ENCODE measurements at regions not wholly inside any gene's neighbourhood (a gene's known extent, or its start where the extent isn't known, plus 50 kb on each side); places are given as distances from the start of the nearest gene placed in this dataset.

DNA sequence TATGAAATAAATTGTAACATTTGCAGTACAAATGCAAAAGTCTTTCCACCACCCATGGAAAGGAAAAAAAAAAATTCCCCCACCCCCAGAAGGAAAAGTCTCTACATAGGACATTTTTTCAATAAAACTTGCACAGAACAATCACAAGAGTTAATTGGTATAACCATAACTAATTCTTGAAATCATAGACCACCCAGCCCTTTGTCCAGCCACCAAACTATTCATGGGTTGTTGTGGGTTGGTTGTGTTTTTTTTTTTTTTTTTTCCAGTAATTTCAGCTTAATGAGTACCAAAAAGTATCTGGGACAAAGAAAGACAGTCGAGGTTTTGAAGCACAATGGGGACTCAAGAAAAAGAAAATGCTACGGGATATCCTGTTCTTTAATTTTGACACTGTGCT lies 355.0 kb upstream of the ROBO2 start:
- WGBS = no CpG with 5 or more reads among the region's 2 CpGs
- Histone ChIP-seq H3K36me3 (ENCODE audit: control insufficient read depth in 1 of 2, insufficient read depth in 2 of 2, low read depth in 1 of 2, low read length in 2 of 2) (no peaks in the 10 kb centered on the region), H3K4me1 (ENCODE audit: control insufficient read depth, insufficient read depth, low read depth, low read length) (no peaks in the 10 kb centered on the region), H3K23ac (ENCODE audit: low read length in 2 of 2) (no peak overlapping the region), H4K8ac (ENCODE audit: low read length) (no peak overlapping the region), H2AK5ac (ENCODE audit: low read length, severe bottlenecking) (no peak overlapping the region), H3K4me2 (ENCODE audit: low read length, poor library complexity, severe bottlenecking) (no peak overlapping the region), H2BK15ac (ENCODE audit: low read depth, poor library complexity, severe bottlenecking) (no peak overlapping the region), H3K4ac (ENCODE audit: low read depth in 1 of 2, low read length in 2 of 2) (no peak overlapping the region), H3K79me1 (replicated peaks; ENCODE audit: low read length, poor library complexity, severe bottlenecking) (no peaks in the 10 kb centered on the region), H2AFZ (ENCODE audit: low read depth, low read length) (no peak overlapping the region), H3K4me3 (ENCODE audit: insufficient read depth in 1 of 2, low read depth in 1 of 2, low read length in 2 of 2) (no peak overlapping the region), H3K9me3 (ENCODE audit: control insufficient read depth, low read length) (no peaks in the 10 kb centered on the region), H3K9ac (ENCODE audit: low read length) (no peak overlapping the region), H2BK12ac (ENCODE audit: low read length in 2 of 2) (no peak overlapping the region), H3K27me3 (ENCODE audit: control insufficient read depth in 1 of 2, insufficient read depth in 1 of 2, low read length in 2 of 2) (no peaks in the 10 kb centered on the region), H2BK5ac (ENCODE audit: low read depth, low read length, poor library complexity, severe bottlenecking) (no peak overlapping the region), H3K18ac (ENCODE audit: low read depth in 1 of 2, low read length in 2 of 2) (no peak overlapping the region), H4K91ac (ENCODE audit: low read length) (no peak overlapping the region), H3K14ac (ENCODE audit: low read length in 2 of 2) (no peak overlapping the region), H2BK120ac (ENCODE audit: low read depth, low read length) (no peak overlapping the region), H3K27ac (ENCODE audit: low read length, poor library complexity, severe bottlenecking) (no peak overlapping the region)
- no peak for DNase-seq

DNA sequence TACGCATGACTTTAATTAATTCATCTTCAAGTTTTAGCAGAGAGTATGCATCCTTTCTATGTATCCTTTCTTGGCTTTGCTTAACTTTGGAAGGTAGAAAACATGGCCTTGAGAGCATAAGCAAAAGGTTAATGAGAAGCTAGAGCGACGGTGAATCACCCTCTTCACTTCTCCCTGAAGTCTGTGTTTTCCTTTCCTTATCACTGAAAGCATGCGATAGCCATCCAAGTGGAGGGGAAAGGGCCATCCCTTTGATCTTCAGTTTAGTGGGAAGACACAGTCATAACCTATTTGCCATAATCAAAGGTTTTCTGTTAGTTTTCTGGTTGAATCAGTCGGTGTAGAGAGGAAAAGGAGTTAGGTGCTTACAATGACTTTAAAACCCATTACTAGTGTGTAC lies 354.0 kb upstream of the ROBO2 start:
- Histone ChIP-seq H3K27ac (ENCODE audit: low read length, poor library complexity, severe bottlenecking) (peak overlapping the region; percentile 32), H3K4me1 (ENCODE audit: control insufficient read depth, insufficient read depth, low read depth, low read length) (no peaks in the 10 kb centered on the region), H4K91ac (ENCODE audit: low read length) (no peak overlapping the region), H3K36me3 (ENCODE audit: control insufficient read depth in 1 of 2, insufficient read depth in 2 of 2, low read depth in 1 of 2, low read length in 2 of 2) (no peaks in the 10 kb centered on the region), H2AK5ac (ENCODE audit: low read length, severe bottlenecking) (no peak overlapping the region), H3K4me2 (ENCODE audit: low read length, poor library complexity, severe bottlenecking) (peak overlapping the region; percentile 10), H2BK5ac (ENCODE audit: low read depth, low read length, poor library complexity, severe bottlenecking) (no peak overlapping the region), H3K9me3 (ENCODE audit: control insufficient read depth, low read length) (peaks cover under 1% of the 10 kb centered on the region), H3K14ac (ENCODE audit: low read length in 2 of 2) (no peak overlapping the region), H3K9ac (ENCODE audit: low read length) (no peak overlapping the region), H3K4me3 (ENCODE audit: insufficient read depth in 1 of 2, low read depth in 1 of 2, low read length in 2 of 2) (no peak overlapping the region), H2BK15ac (ENCODE audit: low read depth, poor library complexity, severe bottlenecking) (no peak overlapping the region), H3K27me3 (ENCODE audit: control insufficient read depth in 1 of 2, insufficient read depth in 1 of 2, low read length in 2 of 2) (no peaks in the 10 kb centered on the region), H3K23ac (ENCODE audit: low read length in 2 of 2) (no peak overlapping the region), H3K79me1 (replicated peaks; ENCODE audit: low read length, poor library complexity, severe bottlenecking) (no peaks in the 10 kb centered on the region), H2BK12ac (ENCODE audit: low read length in 2 of 2) (no peak overlapping the region), H2BK120ac (ENCODE audit: low read depth, low read length) (no peak overlapping the region), H3K4ac (ENCODE audit: low read depth in 1 of 2, low read length in 2 of 2) (no peak overlapping the region), H4K8ac (ENCODE audit: low read length) (no peak overlapping the region), H2AFZ (ENCODE audit: low read depth, low read length) (no peak overlapping the region), H3K18ac (ENCODE audit: low read depth in 1 of 2, low read length in 2 of 2) (no peak overlapping the region)
- 42% methylated on average over 2 of the region's 5 CpGs for WGBS
- no peak for DNase-seq

DNA sequence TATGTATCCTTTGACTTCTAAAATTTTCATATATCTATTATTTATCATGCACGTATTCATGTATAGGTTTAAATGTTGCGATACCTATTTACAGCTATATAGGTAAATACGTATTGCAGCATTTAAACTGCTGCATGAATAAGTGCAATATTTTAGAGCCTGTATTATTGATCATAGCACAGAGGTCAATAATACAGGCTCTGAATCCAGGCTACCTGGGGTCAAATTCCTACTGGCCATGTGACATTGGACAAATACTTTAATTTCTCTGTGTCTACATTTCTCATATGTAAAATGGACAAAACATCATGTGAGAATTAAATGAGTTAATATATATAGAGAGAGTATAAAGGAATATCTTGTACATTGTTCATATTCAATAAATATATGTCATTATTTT lies 352.9 kb upstream of the ROBO2 start:
- no peak overlapping the region for H3K4ac ChIP-seq (ENCODE audit: low read depth in 1 of 2, low read length in 2 of 2)
- H3K23ac ChIP-seq (ENCODE audit: low read length in 2 of 2) = no peak overlapping the region
- WGBS = no CpG with 5 or more reads among the region's 3 CpGs
- H2BK120ac ChIP-seq (ENCODE audit: low read depth, low read length) = no peak overlapping the region
- no peak overlapping the region for H3K14ac ChIP-seq (ENCODE audit: low read length in 2 of 2)
- peaks cover 4% of the 10 kb centered on the region for H3K9me3 ChIP-seq (ENCODE audit: control insufficient read depth, low read length)
- H2AK5ac ChIP-seq (ENCODE audit: low read length, severe bottlenecking) = no peak overlapping the region
- no peaks in the 10 kb centered on the region for H3K4me1 ChIP-seq (ENCODE audit: control insufficient read depth, insufficient read depth, low read depth, low read length)
- no peak overlapping the region for H4K8ac ChIP-seq (ENCODE audit: low read length)
- H2BK12ac ChIP-seq (ENCODE audit: low read length in 2 of 2) = no peak overlapping the region
- no peak overlapping the region for H2BK15ac ChIP-seq (ENCODE audit: low read depth, poor library complexity, severe bottlenecking)
- no peaks in the 10 kb centered on the region for H3K27me3 ChIP-seq (ENCODE audit: control insufficient read depth in 1 of 2, insufficient read depth in 1 of 2, low read length in 2 of 2)
- H3K4me3 ChIP-seq (ENCODE audit: insufficient read depth in 1 of 2, low read depth in 1 of 2, low read length in 2 of 2) = no peak overlapping the region
- DNase-seq = no peak
- no peak overlapping the region for H4K91ac ChIP-seq (ENCODE audit: low read length)
- H3K79me1 ChIP-seq (replicated peaks; ENCODE audit: low read length, poor library complexity, severe bottlenecking) = no peaks in the 10 kb centered on the region
- no peak overlapping the region for H3K4me2 ChIP-seq (ENCODE audit: low read length, poor library complexity, severe bottlenecking)
- H3K9ac ChIP-seq (ENCODE audit: low read length) = no peak overlapping the region
- H2AFZ ChIP-seq (ENCODE audit: low read depth, low read length) = no peak overlapping the region
- H3K27ac ChIP-seq (ENCODE audit: low read length, poor library complexity, severe bottlenecking) = no peak overlapping the region
- H3K36me3 ChIP-seq (ENCODE audit: control insufficient read depth in 1 of 2, insufficient read depth in 2 of 2, low read depth in 1 of 2, low read length in 2 of 2) = no peaks in the 10 kb centered on the region
- no peak overlapping the region for H2BK5ac ChIP-seq (ENCODE audit: low read depth, low read length, poor library complexity, severe bottlenecking)
- no peak overlapping the region for H3K18ac ChIP-seq (ENCODE audit: low read depth in 1 of 2, low read length in 2 of 2)

DNA sequence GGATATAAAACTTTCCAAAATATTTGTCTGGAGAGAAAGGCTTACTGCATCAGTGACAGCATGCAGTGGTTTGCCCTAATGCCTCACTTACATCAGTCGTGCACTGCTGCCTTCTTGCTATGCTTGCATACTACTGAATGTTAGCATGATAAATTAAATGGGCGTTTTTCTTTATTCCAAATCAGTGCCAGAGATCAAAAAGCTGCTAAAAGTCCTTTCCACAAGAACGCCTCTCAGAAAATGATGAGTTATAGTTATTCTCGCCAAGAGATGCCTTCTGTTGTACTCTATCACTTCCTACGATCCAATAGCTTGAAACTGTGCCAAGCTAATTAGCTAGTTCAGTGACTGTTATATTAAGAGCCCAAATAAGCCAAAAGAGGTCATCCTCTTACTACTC lies 345.8 kb upstream of the ROBO2 start:
- Histone ChIP-seq H3K4me1 (ENCODE audit: control insufficient read depth, insufficient read depth, low read depth, low read length) (peaks cover 4% of the 10 kb centered on the region), H3K27ac (ENCODE audit: low read length, poor library complexity, severe bottlenecking) (peak overlapping the region; percentile 21), H3K4ac (ENCODE audit: low read depth in 1 of 2, low read length in 2 of 2) (no peak overlapping the region), H2BK15ac (ENCODE audit: low read depth, poor library complexity, severe bottlenecking) (no peak overlapping the region), H3K23ac (ENCODE audit: low read length in 2 of 2) (no peak overlapping the region), H2BK12ac (ENCODE audit: low read length in 2 of 2) (no peak overlapping the region), H3K9ac (ENCODE audit: low read length) (no peak overlapping the region), H3K79me1 (replicated peaks; ENCODE audit: low read length, poor library complexity, severe bottlenecking) (no peaks in the 10 kb centered on the region), H3K4me2 (ENCODE audit: low read length, poor library complexity, severe bottlenecking) (no peak overlapping the region), H3K36me3 (ENCODE audit: control insufficient read depth in 1 of 2, insufficient read depth in 2 of 2, low read depth in 1 of 2, low read length in 2 of 2) (no peaks in the 10 kb centered on the region), H3K14ac (ENCODE audit: low read length in 2 of 2) (no peak overlapping the region), H3K9me3 (ENCODE audit: control insufficient read depth, low read length) (peaks cover 4% of the 10 kb centered on the region), H3K27me3 (ENCODE audit: control insufficient read depth in 1 of 2, insufficient read depth in 1 of 2, low read length in 2 of 2) (no peaks in the 10 kb centered on the region), H2AK5ac (ENCODE audit: low read length, severe bottlenecking) (no peak overlapping the region), H2AFZ (ENCODE audit: low read depth, low read length) (no peak overlapping the region), H2BK5ac (ENCODE audit: low read depth, low read length, poor library complexity, severe bottlenecking) (no peak overlapping the region), H4K91ac (ENCODE audit: low read length) (no peak overlapping the region), H4K8ac (ENCODE audit: low read length) (no peak overlapping the region), H3K4me3 (ENCODE audit: insufficient read depth in 1 of 2, low read depth in 1 of 2, low read length in 2 of 2) (no peak overlapping the region), H2BK120ac (ENCODE audit: low read depth, low read length) (no peak overlapping the region), H3K18ac (ENCODE audit: low read depth in 1 of 2, low read length in 2 of 2) (no peak overlapping the region)
- 88% methylated on average over 5 of the region's 5 CpGs for WGBS
- no peak for DNase-seq

Data from mesenchymal stem cell (in vitro differentiated cells and primary cell).